Rectal smooth muscle tissue (tissue), 1 donor: ENCODE measurements at regions not wholly inside any gene's neighbourhood (a gene's known extent, or its start where the extent isn't known, plus 50 kb on each side); places are given as distances from the start of the nearest gene placed in this dataset.

Experiments
- H3K27ac ChIP-seq: one replicate; pipeline ENCODE4 v1.7.0; 2013; ENCODE audit warnings: low read depth, low read length, inconsistent platforms
- H3K27me3 ChIP-seq: one replicate; pipeline ENCODE4 v1.7.0; 2013; ENCODE audit warnings: low read length; ENCODE audit not compliant: control insufficient read depth, insufficient read depth
- H3K36me3 ChIP-seq: one replicate; pipeline ENCODE4 v1.7.0; 2013; ENCODE audit warnings: low read length; ENCODE audit not compliant: control insufficient read depth, insufficient read depth
- H3K4me1 ChIP-seq: one replicate; pipeline ENCODE4 v1.7.0; 2013; ENCODE audit warnings: low read length; ENCODE audit not compliant: control insufficient read depth, insufficient read depth
- H3K4me3 ChIP-seq: one replicate; pipeline ENCODE4 v1.7.0; 2013; ENCODE audit warnings: low read length
- H3K9ac ChIP-seq: one replicate; pipeline ENCODE4 v1.7.0; 2013; ENCODE audit warnings: low read length

DNA sequence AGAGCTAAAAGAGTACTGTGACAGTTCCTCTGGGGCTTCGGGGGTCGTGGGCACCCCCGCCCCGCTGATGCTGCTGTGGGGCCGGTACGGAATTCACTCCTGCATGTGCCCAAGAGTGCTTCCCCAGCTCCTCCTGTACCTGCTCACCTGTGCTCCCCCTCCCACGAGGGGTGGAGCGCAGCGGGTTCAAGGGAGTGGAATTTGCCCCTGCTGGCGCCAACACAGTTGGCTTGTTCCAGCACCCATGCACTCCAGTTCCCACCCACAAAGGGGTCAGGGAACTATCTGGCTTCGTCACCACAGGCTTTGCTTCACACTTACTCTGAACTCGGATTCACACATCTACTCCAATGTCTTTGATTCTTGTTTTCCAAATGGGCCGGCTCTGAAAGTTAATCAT, 1086.9 kb upstream of the CDH6 start:
- H3K4me3 ChIP-seq: no peak overlapping the region
- no peaks in the 10 kb centered on the region for H3K4me1 ChIP-seq
- no peaks in the 10 kb centered on the region for H3K36me3 ChIP-seq
- no peaks in the 10 kb centered on the region for H3K27me3 ChIP-seq
- no peak overlapping the region for H3K27ac ChIP-seq
- no peak overlapping the region for H3K9ac ChIP-seq

GRCh38 chr5:30104872-30105596, 1088.5 kb upstream of the CDH6 start:
- Histone ChIP-seq H3K36me3 (no peaks in the 10 kb centered on the region), H3K9ac (no peak overlapping the region), H3K4me1 (no peaks in the 10 kb centered on the region), H3K27ac (no peak overlapping the region), H3K4me3 (no peak overlapping the region), H3K27me3 (no peaks in the 10 kb centered on the region)

- H3K36me3 ChIP-seq: no peaks in the 10 kb centered on the region
- H3K27ac ChIP-seq: no peak overlapping the region
- no peak overlapping the region for H3K9ac ChIP-seq
- H3K4me1 ChIP-seq: no peaks in the 10 kb centered on the region
- H3K27me3 ChIP-seq: no peaks in the 10 kb centered on the region
- no peak overlapping the region for H3K4me3 ChIP-seq
Measured at GRCh38 chr5:30103452-30104202, 1089.9 kb upstream of the CDH6 start.

DNA sequence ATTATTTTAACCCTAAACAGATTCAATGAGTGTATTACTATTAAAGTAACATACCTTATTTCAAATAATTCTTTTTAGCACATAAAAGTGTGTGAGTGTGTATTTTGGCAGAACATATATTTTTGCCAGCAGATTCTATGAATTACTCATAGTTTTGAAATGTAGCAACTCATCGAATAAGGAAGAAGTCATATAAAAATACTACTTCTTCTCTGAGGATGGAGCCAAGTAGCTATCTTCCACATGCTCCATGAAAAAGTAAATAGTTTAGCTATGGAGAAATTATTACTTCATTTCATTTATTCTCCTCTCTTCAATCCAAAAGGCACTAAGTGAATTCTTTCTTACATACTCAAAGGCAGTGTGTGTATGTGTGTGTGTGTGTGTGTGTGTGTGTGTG, 1090.4 kb upstream of the CDH6 start:
- no peak overlapping the region for H3K9ac ChIP-seq
- H3K4me1 ChIP-seq: no peaks in the 10 kb centered on the region

GRCh38 chr5:30102185-30102584, 1091.3 kb upstream of the CDH6 start:
- no peaks in the 10 kb centered on the region for H3K4me1 ChIP-seq
- H3K27me3 ChIP-seq: no peaks in the 10 kb centered on the region
- H3K27ac ChIP-seq: no peak overlapping the region
- H3K4me3 ChIP-seq: no peak overlapping the region
- H3K9ac ChIP-seq: no peak overlapping the region
- no peaks in the 10 kb centered on the region for H3K36me3 ChIP-seq

More for the DNA sequence above, 1090.4 kb upstream of the CDH6 start:
- no peaks in the 10 kb centered on the region for H3K36me3 ChIP-seq
- no peak overlapping the region for H3K27ac ChIP-seq
- H3K4me3 ChIP-seq: no peak overlapping the region
- no peaks in the 10 kb centered on the region for H3K27me3 ChIP-seq

GRCh38 chr5:30100929-30101328, 1092.6 kb upstream of the CDH6 start:
- Histone ChIP-seq H3K4me3 (no peak overlapping the region), H3K4me1 (no peaks in the 10 kb centered on the region), H3K9ac (no peak overlapping the region), H3K36me3 (no peaks in the 10 kb centered on the region), H3K27me3 (no peaks in the 10 kb centered on the region), H3K27ac (no peak overlapping the region)

GRCh38 chr5:30100148-30100713, 1093.3 kb upstream of the CDH6 start:
- Histone ChIP-seq H3K27me3 (no peaks in the 10 kb centered on the region), H3K4me1 (no peaks in the 10 kb centered on the region), H3K4me3 (no peak overlapping the region), H3K36me3 (no peaks in the 10 kb centered on the region), H3K9ac (no peak overlapping the region), H3K27ac (no peak overlapping the region)

DNA sequence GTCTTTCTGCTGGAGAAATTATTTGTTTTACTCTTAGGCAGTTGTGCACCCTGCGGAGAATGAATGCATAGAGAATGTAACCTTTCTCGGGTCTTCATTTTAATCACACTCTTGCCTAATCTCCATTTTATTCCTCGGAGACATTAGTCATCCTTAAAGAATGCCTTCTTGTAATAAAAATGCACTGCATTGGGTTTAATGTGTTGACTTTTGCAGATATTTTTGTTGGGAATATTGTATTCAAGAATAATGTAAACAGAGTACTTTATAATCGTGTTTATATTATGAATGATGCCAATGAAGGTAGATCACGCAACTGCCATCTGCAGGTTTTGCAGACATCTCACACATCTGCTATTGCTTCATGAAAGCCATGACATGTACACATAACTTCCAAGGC, 1093.9 kb upstream of the CDH6 start:
- Histone ChIP-seq H3K27ac (no peak overlapping the region), H3K36me3 (no peaks in the 10 kb centered on the region), H3K4me3 (no peak overlapping the region)

GRCh38 chr5:30098940-30099339, 1094.5 kb upstream of the CDH6 start:
- no peaks in the 10 kb centered on the region for H3K4me1 ChIP-seq
- no peak overlapping the region for H3K4me3 ChIP-seq
- no peak overlapping the region for H3K9ac ChIP-seq
- no peaks in the 10 kb centered on the region for H3K36me3 ChIP-seq
- H3K27me3 ChIP-seq: no peaks in the 10 kb centered on the region
- no peak overlapping the region for H3K27ac ChIP-seq

More for the DNA sequence above, 1093.9 kb upstream of the CDH6 start:
- Histone ChIP-seq H3K27me3 (no peaks in the 10 kb centered on the region), H3K4me1 (no peaks in the 10 kb centered on the region), H3K9ac (no peak overlapping the region)

DNA sequence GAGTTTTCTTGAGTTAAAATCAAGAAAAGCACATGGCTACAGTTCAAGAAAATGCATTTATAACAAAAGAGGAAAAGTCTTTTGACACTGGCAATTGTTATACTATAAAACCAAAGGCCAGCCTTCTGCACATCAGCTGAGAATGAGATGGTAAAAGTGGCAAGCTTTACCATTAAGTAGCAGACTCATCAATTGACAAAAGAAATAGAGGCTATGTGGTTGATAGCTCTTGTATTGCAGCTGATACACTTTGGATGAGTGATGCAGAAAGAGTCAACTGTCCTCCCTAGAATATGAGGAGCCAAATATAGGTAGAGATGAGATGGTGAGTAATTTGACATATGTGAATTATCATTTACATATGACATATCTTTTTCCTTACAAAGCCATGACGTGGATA, 1100.9 kb upstream of the CDH6 start:
- Histone ChIP-seq H3K4me3 (no peak overlapping the region), H3K9ac (no peak overlapping the region), H3K27me3 (no peaks in the 10 kb centered on the region), H3K27ac (no peak overlapping the region), H3K36me3 (no peaks in the 10 kb centered on the region), H3K4me1 (no peaks in the 10 kb centered on the region)

DNA sequence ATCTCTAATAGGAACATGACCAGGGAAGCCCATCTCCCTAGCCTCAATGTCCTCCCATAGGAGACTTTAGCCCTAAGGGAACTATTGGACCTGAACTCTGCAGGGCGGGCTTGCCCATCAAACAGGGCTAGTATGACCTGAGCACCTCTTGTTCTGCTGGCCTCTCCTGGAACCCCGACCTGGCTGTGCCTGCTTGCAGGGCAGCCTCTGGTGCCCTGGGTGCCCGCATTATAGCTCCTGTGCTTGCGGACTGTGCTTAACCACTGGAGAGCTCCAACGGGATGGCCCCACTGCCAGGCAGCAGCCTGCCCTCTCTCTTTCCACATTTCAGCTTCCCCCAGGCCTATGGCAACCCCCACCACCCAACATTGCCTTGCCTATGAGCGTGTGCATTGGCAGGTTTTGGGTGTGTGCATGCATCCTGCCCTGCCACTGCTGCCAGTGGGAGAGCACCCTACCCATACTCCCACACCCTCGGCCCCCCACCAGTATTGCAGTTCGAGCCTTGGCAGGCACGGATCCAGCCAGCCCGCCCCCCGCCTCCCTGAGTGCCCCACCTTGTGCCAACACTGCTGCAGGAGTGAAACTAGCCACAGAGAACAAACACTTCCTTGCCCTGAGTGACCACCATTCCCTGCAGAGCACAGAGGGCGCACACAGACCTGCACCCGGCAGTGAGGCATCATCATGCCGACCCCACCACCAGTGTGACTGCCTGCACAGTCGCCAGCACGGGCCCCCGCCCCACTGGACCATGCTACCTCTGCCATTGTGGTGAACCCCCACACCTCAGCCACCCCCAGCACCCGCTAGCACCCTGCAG, 1123.8 kb upstream of the CDH6 start:
- no peaks in the 10 kb centered on the region for H3K36me3 ChIP-seq
- no peak overlapping the region for H3K9ac ChIP-seq
- no peaks in the 10 kb centered on the region for H3K4me1 ChIP-seq
- H3K27me3 ChIP-seq: no peaks in the 10 kb centered on the region
- H3K4me3 ChIP-seq: no peak overlapping the region
- H3K27ac ChIP-seq: no peak overlapping the region

DNA sequence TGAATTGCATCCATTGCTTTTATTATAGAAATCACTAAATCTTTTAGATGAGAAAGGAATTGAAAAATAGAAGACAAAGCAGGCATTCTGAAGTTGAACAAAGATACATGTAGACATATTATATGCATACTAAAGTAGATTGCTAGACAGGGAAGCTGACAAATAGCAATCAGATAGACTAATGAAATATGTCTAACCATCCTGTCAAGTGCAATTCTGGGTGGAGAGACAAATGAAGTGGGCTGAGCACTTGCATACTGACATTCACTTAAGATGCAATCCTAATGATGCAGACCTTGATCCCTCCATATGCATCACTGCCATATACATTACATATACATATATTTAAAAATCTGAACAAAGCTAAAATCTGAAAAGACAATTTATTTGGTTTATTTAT, 1130.0 kb upstream of the CDH6 start:
- no peak overlapping the region for H3K9ac ChIP-seq
- no peaks in the 10 kb centered on the region for H3K4me1 ChIP-seq
- H3K27me3 ChIP-seq: no peaks in the 10 kb centered on the region
- no peak overlapping the region for H3K4me3 ChIP-seq
- H3K36me3 ChIP-seq: no peaks in the 10 kb centered on the region
- no peak overlapping the region for H3K27ac ChIP-seq
